GM12873 (cell line): ENCODE measurements at regions not wholly inside any gene's neighbourhood (a gene's known extent, or its start where the extent isn't known, plus 50 kb on each side); places are given as distances from the start of the nearest gene placed in this dataset.

Source experiments
- TF ChIP-seq, protein P1 (sequence below): IDR thresholded peaks from 2 replicates; pipeline ENCODE4 v1.5.1; 2012; ENCODE audit warnings: low read depth, mild to moderate bottlenecking, moderate library complexity, low read length, control low read depth; ENCODE audit not compliant: insufficient read depth; ENCODE audit errors: missing control alignments

DNA sequence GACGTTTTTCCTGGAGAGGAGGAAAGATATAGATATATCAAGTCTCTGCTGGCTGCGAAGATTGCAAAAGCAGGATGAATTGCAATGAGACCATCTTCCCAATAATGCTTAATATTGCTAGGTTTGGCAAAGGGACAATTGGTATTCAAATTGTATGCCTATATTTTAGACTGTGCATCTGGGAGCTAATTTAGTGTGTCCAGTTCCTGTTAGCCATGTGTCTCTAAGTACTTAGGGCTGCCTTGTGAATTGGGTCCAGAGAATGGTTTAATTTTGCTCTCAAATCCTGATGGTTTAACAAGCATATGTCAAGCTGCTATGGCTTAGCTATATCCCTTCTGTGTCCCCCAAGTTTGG, 97.6 kb upstream of the ZNF366 start:
- TF ChIP-seq, protein P1, sequence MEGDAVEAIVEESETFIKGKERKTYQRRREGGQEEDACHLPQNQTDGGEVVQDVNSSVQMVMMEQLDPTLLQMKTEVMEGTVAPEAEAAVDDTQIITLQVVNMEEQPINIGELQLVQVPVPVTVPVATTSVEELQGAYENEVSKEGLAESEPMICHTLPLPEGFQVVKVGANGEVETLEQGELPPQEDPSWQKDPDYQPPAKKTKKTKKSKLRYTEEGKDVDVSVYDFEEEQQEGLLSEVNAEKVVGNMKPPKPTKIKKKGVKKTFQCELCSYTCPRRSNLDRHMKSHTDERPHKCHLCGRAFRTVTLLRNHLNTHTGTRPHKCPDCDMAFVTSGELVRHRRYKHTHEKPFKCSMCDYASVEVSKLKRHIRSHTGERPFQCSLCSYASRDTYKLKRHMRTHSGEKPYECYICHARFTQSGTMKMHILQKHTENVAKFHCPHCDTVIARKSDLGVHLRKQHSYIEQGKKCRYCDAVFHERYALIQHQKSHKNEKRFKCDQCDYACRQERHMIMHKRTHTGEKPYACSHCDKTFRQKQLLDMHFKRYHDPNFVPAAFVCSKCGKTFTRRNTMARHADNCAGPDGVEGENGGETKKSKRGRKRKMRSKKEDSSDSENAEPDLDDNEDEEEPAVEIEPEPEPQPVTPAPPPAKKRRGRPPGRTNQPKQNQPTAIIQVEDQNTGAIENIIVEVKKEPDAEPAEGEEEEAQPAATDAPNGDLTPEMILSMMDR, result no peak

DNA sequence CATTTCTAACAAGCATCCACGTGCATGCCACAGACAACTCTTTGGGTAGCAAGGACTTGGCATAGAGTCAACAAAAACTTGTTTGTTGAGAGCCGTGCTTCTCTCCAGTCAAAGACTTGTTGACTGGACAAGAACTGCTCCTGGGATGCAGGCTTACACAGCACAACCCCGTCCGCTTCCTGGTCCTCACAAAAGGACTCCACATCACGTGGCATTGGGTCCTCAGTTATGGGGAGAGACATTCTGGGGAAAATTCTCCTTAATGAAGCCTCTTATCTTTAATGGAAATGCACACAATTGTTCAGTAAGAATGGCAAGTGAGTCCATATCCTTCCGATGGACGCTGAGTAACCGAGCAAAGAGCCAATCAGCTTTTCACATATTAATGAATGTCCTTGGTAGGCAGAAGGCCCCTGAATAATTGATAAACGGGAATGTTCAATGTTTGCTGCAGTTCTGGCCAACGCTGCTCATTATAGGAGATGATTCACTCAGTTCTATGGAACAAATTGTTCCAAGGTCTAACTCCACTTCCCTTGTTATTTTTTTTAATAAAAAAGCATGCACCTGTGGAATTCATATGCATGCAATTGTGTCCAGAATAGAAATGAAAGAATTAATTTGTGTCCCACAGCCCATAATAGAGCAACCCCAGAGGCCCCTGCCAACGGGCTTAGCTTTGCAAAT, 97.0 kb upstream of the ZNF366 start:
- TF ChIP-seq, protein P1, result no peak

DNA sequence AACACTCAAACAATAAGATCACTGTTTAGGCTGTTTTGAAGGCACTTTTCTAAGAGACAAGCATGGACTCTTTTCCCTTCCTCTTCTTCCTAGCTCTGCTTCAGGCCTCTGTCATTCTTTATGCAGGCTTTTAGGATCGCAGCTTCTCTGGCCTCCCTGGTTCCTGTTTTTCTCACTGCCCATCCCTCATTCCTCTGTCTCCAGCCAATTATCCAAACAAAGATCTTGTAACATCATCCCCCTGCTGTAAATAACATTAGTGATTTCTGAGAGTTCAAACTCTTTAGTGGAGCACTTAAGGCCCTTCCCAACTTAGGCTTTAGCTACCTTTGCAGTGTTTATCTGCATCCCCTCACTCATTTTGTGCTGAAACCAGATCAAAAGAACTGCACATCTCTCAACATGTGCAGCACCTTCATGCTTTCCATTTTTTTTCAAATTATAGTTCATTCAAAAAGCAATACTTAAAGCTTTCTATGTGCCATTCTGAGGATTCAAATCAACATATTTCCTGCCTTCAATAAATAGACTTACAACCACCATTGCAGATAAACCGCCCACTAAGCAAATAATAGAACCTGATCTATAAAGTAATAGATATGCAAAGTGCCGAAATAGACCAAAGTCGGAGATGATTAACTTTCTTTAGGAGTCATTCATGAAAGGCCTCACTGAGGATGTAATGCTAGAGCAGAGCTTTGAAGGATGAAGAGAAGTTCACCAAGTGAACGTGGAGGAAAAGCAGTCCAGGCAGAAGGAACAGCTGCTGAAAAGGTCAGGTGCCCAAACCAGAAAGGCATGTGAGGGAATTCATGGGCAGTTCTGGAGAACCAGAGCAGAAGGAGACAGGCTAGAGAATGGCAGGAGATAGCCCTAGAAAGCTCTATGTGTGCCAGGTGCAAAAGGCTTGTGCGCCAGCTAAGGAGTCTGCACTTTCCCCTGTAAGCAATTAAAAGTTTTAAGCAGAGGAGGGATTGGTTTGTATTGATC, 95.8 kb upstream of the ZNF366 start:
- TF ChIP-seq, protein P1, result no peak

DNA sequence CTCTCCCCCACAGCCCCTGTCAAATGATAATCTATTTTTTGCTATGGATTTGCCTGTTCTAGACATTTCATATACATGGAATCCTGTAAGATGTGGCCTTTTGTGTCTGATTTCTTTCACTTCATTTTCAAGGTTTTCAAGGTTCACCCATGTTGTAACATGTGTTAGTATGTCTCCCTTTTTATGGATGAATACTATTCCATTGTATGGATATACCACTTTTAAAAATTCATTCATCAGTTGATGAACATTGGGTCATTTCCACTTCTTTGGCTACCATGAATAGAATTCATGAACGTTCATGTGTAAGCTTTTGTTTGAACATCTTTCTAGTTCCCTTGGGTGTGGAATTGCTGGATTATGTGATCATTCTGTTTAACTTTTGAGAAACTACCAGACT, 94.7 kb upstream of the ZNF366 start:
- TF ChIP-seq, protein P1, result no peak

DNA sequence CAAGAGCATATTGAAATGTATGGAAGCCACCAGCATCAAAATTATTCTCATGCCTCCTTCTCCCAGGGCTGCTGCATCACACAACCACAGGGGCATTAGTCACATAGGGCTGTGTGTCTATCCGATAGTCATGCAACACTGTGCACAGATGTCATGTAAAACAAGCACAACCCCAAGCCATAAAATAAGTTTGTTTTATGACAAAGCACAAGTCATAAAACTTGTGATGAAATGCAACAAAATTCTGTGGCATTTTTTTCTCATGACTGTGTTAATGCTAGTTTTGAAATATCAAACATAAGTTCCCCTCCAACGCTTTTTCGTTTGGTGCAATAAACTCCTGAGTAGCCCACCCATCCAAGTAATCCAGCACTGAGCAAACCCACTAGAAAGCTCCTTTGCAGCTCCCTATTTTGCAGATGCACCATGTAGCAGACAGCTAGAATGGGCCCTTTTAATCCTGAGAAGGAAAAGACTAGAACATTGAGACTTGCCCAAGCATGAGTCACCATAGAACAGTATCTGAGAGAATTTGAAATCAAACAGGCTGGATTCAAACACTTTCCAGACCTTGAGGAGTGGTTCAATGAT, 93.3 kb upstream of the ZNF366 start:
- TF ChIP-seq, protein P1, result no peak

DNA sequence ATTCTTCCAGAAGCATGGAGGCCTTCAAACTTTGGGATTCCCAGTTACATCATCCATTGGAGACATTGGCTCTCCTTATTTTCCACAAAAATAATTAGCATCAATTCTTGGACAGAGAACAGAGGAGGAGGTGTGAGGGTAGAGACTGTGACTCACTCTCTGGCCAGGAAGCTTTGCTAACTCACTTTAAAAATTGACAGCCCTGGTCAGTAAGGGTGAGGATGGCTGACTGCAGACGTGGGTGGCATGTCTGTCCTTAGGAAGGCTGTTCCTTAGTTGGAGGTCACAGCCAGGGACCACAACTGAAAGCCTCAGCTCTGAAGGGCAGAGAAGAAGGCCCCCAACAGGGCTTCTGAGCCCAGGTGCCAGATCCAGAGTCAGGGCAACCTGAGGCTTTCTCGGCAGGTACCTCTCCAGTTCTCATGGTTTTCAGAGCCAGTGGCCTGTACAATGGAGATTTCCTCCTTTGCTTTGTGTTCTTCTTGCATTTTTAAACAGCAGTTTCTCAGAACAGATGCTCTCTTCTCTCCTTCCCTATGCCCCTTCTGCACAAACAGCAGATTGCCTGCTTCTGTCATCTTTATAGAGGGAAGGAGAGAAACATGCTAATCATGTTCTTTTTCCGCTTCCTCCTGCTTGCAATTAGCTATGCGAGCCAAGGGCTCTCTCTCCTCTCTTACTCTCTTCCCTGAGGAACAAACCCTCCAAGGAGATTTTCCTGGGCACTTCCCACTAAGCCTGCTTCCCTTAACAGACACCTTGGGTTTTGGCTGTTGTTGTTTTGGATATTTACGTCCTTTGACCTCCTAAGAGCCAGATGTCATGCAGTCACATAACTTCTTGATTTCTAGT, 92.5 kb upstream of the ZNF366 start:
- TF ChIP-seq, protein P1, result no peak
